Sigmoid colon (tissue), 4 donors: ENCODE measurements at regions not wholly inside any gene's neighbourhood (a gene's known extent, or its start where the extent isn't known, plus 50 kb on each side); places are given as distances from the start of the nearest gene placed in this dataset.
"Not testable (repeated sequence)": the region's sequence is repeated elsewhere in the genome, so short reads cannot be mapped to it uniquely, and the experiment has no call there.

Experiments used
- EP300 ChIP-seq, 4 donors: sonication (generic); formaldehyde crosslinking; IDR thresholded peaks; one replicate each; pipeline ENCODE4 v1.6.1; 2017; ENCODE audit warnings: antibody characterized with exemption in 4 of 4
- POLR2A ChIP-seq, 2 donors: fragments of 450-650 bp; IDR thresholded peaks; one replicate each; pipeline ENCODE4 v1.6.1; 2016; ENCODE audit warnings: antibody characterized with exemption in 2 of 2, mild to moderate bottlenecking in 2 of 2, moderate library complexity in 2 of 2
- POLR2AphosphoS5 ChIP-seq, 4 donors: sonication (generic); formaldehyde crosslinking; IDR thresholded peaks; one replicate each; pipeline ENCODE4 v1.6.1; 2017; ENCODE audit warnings: antibody characterized with exemption in 4 of 4
- TF ChIP-seq, protein P1 (sequence below), 4 experiments: fragments of 450-650 bp in 3 of 4; fragments of 200-600 bp in 1 of 4; IDR thresholded peaks; one replicate each; pipeline ENCODE4 v1.5.1; 2016 to 2019; ENCODE audit warnings: antibody characterized with exemption in 4 of 4, mild to moderate bottlenecking in 3 of 4, moderate library complexity in 2 of 4

DNA sequence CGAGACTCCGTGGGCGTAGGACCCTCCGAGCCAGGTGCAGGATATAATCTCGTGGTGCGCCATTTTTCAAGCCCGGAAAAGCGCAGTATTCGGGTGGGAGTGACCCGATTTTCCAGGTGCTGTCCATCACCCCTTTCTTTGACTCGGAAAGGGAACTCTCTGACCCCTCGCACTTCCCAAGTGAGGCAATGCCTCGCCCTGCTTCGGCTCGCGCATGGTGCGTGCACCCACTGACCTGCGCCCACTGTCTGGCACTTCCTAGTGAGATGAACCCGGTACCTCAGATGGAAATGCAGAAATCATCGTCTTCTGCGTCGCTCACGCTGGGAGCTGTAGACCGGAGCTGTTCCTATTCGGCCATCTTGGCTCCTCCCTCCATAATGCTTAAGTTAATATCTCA lies 876.9 kb upstream of the API5 start:
- TF ChIP-seq POLR2AphosphoS5, POLR2A, EP300 (IDR thresholded peaks at IDR 0.05): not testable (repeated sequence)
- TF ChIP-seq, protein P1, sequence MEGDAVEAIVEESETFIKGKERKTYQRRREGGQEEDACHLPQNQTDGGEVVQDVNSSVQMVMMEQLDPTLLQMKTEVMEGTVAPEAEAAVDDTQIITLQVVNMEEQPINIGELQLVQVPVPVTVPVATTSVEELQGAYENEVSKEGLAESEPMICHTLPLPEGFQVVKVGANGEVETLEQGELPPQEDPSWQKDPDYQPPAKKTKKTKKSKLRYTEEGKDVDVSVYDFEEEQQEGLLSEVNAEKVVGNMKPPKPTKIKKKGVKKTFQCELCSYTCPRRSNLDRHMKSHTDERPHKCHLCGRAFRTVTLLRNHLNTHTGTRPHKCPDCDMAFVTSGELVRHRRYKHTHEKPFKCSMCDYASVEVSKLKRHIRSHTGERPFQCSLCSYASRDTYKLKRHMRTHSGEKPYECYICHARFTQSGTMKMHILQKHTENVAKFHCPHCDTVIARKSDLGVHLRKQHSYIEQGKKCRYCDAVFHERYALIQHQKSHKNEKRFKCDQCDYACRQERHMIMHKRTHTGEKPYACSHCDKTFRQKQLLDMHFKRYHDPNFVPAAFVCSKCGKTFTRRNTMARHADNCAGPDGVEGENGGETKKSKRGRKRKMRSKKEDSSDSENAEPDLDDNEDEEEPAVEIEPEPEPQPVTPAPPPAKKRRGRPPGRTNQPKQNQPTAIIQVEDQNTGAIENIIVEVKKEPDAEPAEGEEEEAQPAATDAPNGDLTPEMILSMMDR (IDR thresholded peaks at IDR 0.05), result not testable (repeated sequence)
